ENCODE measurements at regions not wholly inside any gene's neighbourhood (a gene's known extent, or its start where the extent isn't known, plus 50 kb on each side); places are given as distances from the start of the nearest gene placed in this dataset.
"Not testable (repeated sequence)": the region's sequence is repeated elsewhere in the genome, so short reads cannot be mapped to it uniquely, and the experiment has no call there.

DNA sequence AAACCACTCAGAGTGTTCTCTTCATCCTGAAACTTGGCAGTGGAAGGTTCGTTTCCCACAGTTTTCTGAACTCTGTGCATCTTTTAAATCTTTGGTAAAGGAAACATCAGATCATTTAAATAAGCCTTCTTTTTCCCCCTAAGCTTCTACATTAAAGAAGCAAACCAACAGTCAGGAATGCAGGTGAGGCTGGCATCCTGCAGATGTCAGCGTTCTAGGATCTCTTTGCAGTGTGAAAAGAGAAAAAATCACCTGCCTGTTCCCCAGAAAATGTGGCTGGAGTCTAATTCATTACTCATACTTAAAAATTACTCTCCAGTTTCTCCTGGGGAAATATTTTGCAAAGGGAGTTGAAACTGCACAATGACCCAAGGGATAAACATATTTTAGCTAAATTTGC lies 64.5 kb upstream of the ZCCHC2 start:
- peak; percentile 14 to 17 for DNase-seq (ENCODE audit: low read depth in 1 of 2, low spot score in 1 of 2)
- TF ChIP-seq JUND (IDR thresholded peaks at IDR 0.05; ENCODE audit: low read depth), result no peak
- in situ Hi-C loops (cut with HindIII; ENCODE audit: low pct_unique_long_range_greater_than_20kb, low sequenced_read_pairs), result no loop called here

DNA sequence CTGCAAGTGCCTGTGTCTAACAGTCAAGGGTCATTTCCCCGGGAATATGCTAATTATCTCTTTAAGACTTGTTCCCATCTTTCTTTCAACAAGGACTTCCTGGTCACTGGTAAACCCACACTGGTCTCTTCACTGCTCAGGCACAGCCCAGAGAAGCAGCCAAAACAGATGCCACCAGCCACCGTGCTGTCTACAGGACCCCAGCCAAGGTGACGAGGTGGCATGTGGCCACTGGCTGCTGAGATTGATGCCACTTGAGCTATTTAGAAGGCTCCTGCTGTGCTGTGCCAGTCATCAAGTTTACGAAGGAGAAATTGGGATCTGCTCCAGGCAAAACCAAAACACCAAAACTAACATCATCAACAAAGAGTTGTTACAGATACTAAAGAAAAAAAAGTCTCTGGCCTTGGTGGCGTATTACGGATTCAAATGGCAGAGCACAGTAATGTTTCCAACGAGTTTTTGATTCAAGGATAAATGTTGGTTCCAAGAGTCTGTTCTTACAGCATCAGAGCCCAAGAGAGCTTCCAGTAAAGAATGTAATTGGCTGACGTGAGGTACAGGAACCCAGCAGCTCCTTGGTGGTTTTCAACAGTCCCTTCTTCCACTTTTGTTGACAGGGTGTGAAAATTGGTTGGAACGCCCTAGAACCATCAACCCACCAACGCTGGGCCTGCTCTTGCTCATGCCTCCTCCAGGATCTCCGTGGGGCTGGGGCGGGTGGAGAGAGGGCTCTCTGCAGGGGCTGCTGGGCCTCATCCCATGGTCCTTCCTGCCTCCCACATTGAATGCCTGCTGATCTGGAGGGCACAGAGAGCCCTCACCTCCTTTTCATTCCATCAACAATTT lies 63.7 kb upstream of the ZCCHC2 start:
- in situ Hi-C loops (cut with HindIII; ENCODE audit: low pct_unique_long_range_greater_than_20kb, low sequenced_read_pairs), result no loop called here
- DNase-seq (ENCODE audit: low read depth in 1 of 2, low spot score in 1 of 2), result no peak
- no peak for TF ChIP-seq JUND (IDR thresholded peaks at IDR 0.05; ENCODE audit: low read depth)

DNA sequence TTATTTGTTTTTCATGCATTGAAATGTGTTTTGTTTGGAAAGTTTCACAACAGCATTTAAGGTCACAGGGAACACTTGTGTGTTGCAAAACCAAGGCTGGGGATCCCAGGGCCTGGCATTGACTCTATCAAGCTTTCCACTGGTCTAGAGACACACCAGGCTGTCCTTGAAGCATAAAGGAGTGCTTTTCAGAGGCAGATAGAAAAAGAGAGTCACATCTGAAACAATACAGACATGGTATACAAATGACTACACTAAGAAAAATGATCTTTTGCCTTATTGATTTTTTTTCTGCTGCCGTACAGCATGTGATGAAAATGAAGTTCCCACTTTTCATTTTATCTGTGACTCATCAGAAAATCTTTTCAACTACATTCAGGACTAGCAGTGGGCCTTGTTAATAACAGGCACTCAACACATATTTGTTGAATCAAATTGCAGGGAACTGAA lies 61.9 kb upstream of the ZCCHC2 start:
- in situ Hi-C loops (cut with HindIII; ENCODE audit: low pct_unique_long_range_greater_than_20kb, low sequenced_read_pairs), result no loop called here
- no peak for TF ChIP-seq JUND (IDR thresholded peaks at IDR 0.05; ENCODE audit: low read depth)
- DNase-seq (ENCODE audit: low read depth in 1 of 2, low spot score in 1 of 2), result no peak

DNA sequence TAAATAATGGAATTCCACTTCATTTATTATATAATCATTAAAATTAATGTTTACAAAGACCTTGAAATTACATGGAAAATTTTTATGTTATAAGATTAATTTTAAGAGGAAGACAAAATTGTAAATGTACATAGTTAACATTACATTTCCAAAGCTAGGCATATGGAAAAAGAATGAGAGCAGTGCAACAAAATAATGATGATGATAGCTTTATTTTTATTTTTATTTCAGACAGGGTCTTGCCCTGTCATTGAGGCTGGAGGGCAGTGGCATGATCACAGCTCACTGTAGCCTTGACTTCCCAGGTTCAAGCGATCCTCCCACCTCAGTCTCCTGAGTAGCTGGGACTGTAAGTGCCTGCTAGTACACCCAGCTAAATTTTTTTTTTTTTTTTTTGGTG lies 61.2 kb upstream of the ZCCHC2 start:
- in situ Hi-C loops (cut with HindIII; ENCODE audit: low pct_unique_long_range_greater_than_20kb, low sequenced_read_pairs), result no loop called here
- no peak for DNase-seq (ENCODE audit: low read depth in 1 of 2, low spot score in 1 of 2)
- TF ChIP-seq JUND (IDR thresholded peaks at IDR 0.05; ENCODE audit: low read depth), result no peak

DNA sequence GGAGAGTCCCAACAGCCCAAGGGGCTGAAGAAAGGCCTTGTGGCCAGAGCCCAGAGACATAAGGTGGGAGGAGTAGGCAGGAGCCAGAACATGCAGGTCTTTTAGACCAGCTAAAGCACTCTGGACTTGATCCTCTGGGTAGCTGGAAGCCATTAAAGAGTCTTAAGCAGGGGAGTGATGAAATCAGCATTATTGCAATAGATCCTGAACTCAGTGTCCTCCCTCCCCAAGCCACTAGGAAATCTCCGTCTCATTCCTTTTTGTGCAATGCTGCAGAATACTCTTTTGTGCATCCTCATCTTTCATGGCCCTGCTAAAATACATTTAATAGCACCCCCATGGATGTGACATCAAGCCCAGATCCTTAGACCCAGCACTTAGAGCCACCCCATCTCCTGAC lies 58.6 kb upstream of the ZCCHC2 start:
- in situ Hi-C loops (cut with HindIII; ENCODE audit: low pct_unique_long_range_greater_than_20kb, low sequenced_read_pairs), result no loop called here
- DNase-seq (ENCODE audit: low read depth in 1 of 2, low spot score in 1 of 2), result no peak
- TF ChIP-seq JUND (IDR thresholded peaks at IDR 0.05; ENCODE audit: low read depth), result no peak

DNA sequence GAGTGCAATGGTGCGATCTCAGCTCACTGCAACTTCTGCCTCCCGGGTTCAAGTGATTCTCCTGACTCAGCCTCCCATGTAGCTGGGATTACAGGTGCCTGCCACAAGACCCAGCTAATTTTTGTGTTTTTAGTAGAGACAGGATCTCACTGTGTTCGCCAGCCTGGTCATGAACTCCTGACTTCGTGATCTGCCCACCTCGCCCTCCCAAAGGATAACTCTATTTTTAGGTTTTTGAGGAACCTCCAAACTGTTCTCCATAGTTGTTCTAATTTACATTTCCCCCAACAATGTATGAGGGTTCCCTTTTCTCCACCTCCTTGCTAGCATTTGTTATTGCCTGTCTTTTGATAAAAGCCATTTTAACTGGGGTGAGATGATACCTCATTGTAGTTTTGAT lies 53.7 kb upstream of the ZCCHC2 start:
- in situ Hi-C loops (cut with HindIII; ENCODE audit: low pct_unique_long_range_greater_than_20kb, low sequenced_read_pairs); DNase-seq (ENCODE audit: low read depth in 1 of 2, low spot score in 1 of 2): not testable (repeated sequence)

All from T47D (cell line).